H1 (cell line): ENCODE measurements at regions not wholly inside any gene's neighbourhood (a gene's known extent, or its start where the extent isn't known, plus 50 kb on each side); places are given as distances from the start of the nearest gene placed in this dataset.
A peak's percentile ranks its signal among the peaks of the same experiment; 100 is the strongest.

ENCODE experiments used
- ASH2L ChIP-seq: fragments of 200-600, 300-600 bp; sonication (generic); IDR thresholded peaks from one replicate; pipeline ENCODE4 v1.7.1; 2017; ENCODE audit warnings: low read length
- BCL11A ChIP-seq, 2 experiments: IDR thresholded peaks; one replicate each; pipeline ENCODE4 v1.6.1; 2011; ENCODE audit warnings: low read depth in 2 of 2, low read length in 2 of 2, mild to moderate bottlenecking in 2 of 2
- CBX8 ChIP-seq: fragments of 300-800, 300-1000 bp; sonication (generic); IDR thresholded peaks from 2 replicates; pipeline ENCODE4 v1.7.1; 2016; ENCODE audit warnings: low read depth, low read length, borderline replicate concordance
- CHD1 ChIP-seq: IDR thresholded peaks from 2 replicates; pipeline ENCODE4 v1.6.1; 2012; ENCODE audit warnings: low read depth, low read length, improper control_type of control experiment
- CREB1 ChIP-seq: IDR thresholded peaks from 2 replicates; pipeline ENCODE4 v1.6.1; 2012; ENCODE audit warnings: inconsistent platforms
- E2F6 ChIP-seq: IDR thresholded peaks from 2 replicates; pipeline ENCODE4 v1.6.1; 2012; ENCODE audit warnings: inconsistent platforms
- EP300 ChIP-seq, 2 experiments: IDR thresholded peaks; 1 replicate in 1 of 2; 2 replicates in 1 of 2; pipeline ENCODE4 v1.6.1; 2011 to 2012; ENCODE audit warnings: low read depth in 2 of 2, low read length in 2 of 2, mild to moderate bottlenecking in 2 of 2, borderline replicate concordance in 1 of 2, inconsistent platforms in 1 of 2, moderate library complexity in 1 of 2
- EZH2 ChIP-seq: fragments of 200-600 bp; sonication (generic); IDR thresholded peaks from 2 replicates; pipeline ENCODE4 v1.7.1; 2012; ENCODE audit warnings: low read depth, mild to moderate bottlenecking, moderate library complexity, low read length, inconsistent platforms; ENCODE audit not compliant: severe bottlenecking
- HDAC2 ChIP-seq, 2 experiments: fragments of 300-600 bp in 1 of 2; sonication (generic) in 1 of 2; IDR thresholded peaks; 2 replicates each; pipeline ENCODE4 v1.6.1; 2011 to 2012; ENCODE audit warnings: low read depth in 2 of 2, low read length in 2 of 2, mild to moderate bottlenecking in 2 of 2, moderate library complexity in 2 of 2, borderline replicate concordance in 1 of 2, inconsistent platforms in 1 of 2
- JUND ChIP-seq: IDR thresholded peaks from 2 replicates; pipeline ENCODE4 v1.6.1; 2011; ENCODE audit warnings: mild to moderate bottlenecking, improper control_type of control experiment, low read length
- MAFK ChIP-seq: IDR thresholded peaks from 2 replicates; pipeline ENCODE4 v1.6.1; 2012; ENCODE audit warnings: low read depth, mild to moderate bottlenecking, improper control_type of control experiment, low read length
- MAX ChIP-seq: IDR thresholded peaks from 2 replicates; pipeline ENCODE4 v1.6.1; 2012; ENCODE audit warnings: inconsistent platforms
- NANOG ChIP-seq: IDR thresholded peaks from 2 replicates; pipeline ENCODE4 v1.6.1; 2011; ENCODE audit warnings: low read length, low read depth, mild to moderate bottlenecking, inconsistent platforms; ENCODE audit not compliant: insufficient read depth, poor library complexity, severe bottlenecking
- PHF8 ChIP-seq: fragments of 200-600 bp; sonication (generic); conservative IDR thresholded peaks from 2 replicates; pipeline ENCODE4 v1.7.1; 2012; ENCODE audit warnings: low read depth, mild to moderate bottlenecking, inconsistent platforms, low read length, moderate library complexity
- POLR2AphosphoS5 ChIP-seq: IDR thresholded peaks from 2 replicates; pipeline ENCODE4 v1.6.1; 2011; ENCODE audit warnings: low read depth, low read length
- POU5F1 ChIP-seq: IDR thresholded peaks from 2 replicates; pipeline ENCODE4 v1.6.1; 2011; ENCODE audit warnings: low read depth, mild to moderate bottlenecking, low read length, moderate library complexity
- RFX5 ChIP-seq: IDR thresholded peaks from 2 replicates; pipeline ENCODE4 v1.6.1; 2011; ENCODE audit warnings: low read depth, low read length, improper control_type of control experiment, borderline replicate concordance
- SIN3A ChIP-seq, 2 experiments: IDR thresholded peaks in 1 of 2; conservative IDR thresholded peaks in 1 of 2; 2 replicates each; pipeline ENCODE4 v1.6.1; 2011 to 2012; ENCODE audit warnings: low read length in 2 of 2, improper control_type of control experiment in 1 of 2, low read depth in 1 of 2, mild to moderate bottlenecking in 1 of 2
- SP1 ChIP-seq: IDR thresholded peaks from 2 replicates; pipeline ENCODE4 v1.6.1; 2011; ENCODE audit warnings: low read depth, low read length
- SP2 ChIP-seq: IDR thresholded peaks from 2 replicates; pipeline ENCODE4 v1.6.1; 2012; ENCODE audit warnings: mild to moderate bottlenecking, low read length, inconsistent platforms
- SRF ChIP-seq: IDR thresholded peaks from 2 replicates; pipeline ENCODE4 v1.6.1; 2011; ENCODE audit warnings: mild to moderate bottlenecking, low read depth, low read length, moderate library complexity
- SUZ12 ChIP-seq: fragments of 200-600 bp; sonication (generic); IDR thresholded peaks from 2 replicates; pipeline ENCODE4 v1.6.1; 2012; ENCODE audit warnings: mild to moderate bottlenecking, inconsistent platforms, low read length, moderate library complexity, mixed read lengths
- TCF12 ChIP-seq: IDR thresholded peaks from 2 replicates; pipeline ENCODE4 v1.6.1; 2011; ENCODE audit warnings: low read depth, mild to moderate bottlenecking, low read length
- YY1 ChIP-seq: IDR thresholded peaks from 2 replicates; pipeline ENCODE4 v1.6.1; 2011; ENCODE audit warnings: low read depth, mild to moderate bottlenecking, low read length

- TF ChIP-seq EP300 (IDR thresholded peaks at IDR 0.05; ENCODE audit: borderline replicate concordance in 1 of 2, low read depth in 2 of 2, low read length in 2 of 2) (no peak), JUND (no peak), RFX5 (no peak), CHD1 (no peak), POU5F1 (no peak), NANOG (no peak), PHF8 (no peak), MAFK (no peak), SRF (no peak), EZH2 (no peak), CREB1 (no peak), YY1 (no peak), SP1 (no peak), SUZ12 (no peak), MAX (peak; percentile 87), HDAC2 (IDR thresholded peaks at IDR 0.05; ENCODE audit: borderline replicate concordance in 1 of 2, low read depth in 2 of 2, low read length in 2 of 2) (peak in 1 of 2 experiments; percentile 31; a peak in 1 of 4 replicates), BCL11A (IDR thresholded peaks at IDR 0.05; ENCODE audit: low read depth in 2 of 2, low read length in 2 of 2) (no peak), CBX8 (no peak), TCF12 (no peak), E2F6 (peak; percentile 62), SP2 (no peak), ASH2L (no peak), SIN3A (conservative IDR thresholded peaks at IDR 0.05 in 1 of 2, IDR thresholded peaks at IDR 0.05 in 1 of 2; ENCODE audit: low read depth in 1 of 2, low read length in 2 of 2) (peak; percentile 77 to 88; a peak in 3 of 4 replicates), POLR2AphosphoS5 (no peak)
Observed at GRCh38 chr17:34797720-34798119, 163.5 kb downstream of the CCT6B start (continued).
